Activated CD4-positive, alpha-beta T cell treated with anti-CD3 and anti-CD28 coated beads, Interleukin-2, amount 50 U/mL, for 4 hours (primary cell): ENCODE measurements at regions not wholly inside any gene's neighbourhood (a gene's known extent, or its start where the extent isn't known, plus 50 kb on each side); places are given as distances from the start of the nearest gene placed in this dataset.

Source experiments
- DNase-seq, 2 experiments: peaks; one replicate each; pipeline ENCODE4 v3.0.0-alpha.2; 2020

DNA sequence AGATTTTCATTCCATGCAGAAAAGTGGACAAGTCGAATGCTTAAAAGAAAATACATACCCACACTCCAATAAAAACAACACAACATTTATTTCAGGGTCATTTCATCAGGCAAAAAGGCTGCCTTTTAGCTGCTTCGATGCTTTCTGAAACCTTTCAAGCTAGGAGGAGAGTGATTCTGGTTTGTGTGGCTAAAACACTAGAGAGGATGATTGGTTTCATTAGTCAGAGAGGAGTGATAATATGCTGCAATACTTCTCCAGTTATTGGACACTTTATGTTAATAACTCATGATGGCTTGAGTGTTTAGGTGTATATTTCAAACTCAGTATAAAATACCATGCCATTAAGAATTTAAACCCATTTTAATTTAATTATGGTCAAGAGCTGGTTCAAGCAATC, 614.0 kb downstream of the SLC4A3 start:
- DNase-seq = no peak

DNA sequence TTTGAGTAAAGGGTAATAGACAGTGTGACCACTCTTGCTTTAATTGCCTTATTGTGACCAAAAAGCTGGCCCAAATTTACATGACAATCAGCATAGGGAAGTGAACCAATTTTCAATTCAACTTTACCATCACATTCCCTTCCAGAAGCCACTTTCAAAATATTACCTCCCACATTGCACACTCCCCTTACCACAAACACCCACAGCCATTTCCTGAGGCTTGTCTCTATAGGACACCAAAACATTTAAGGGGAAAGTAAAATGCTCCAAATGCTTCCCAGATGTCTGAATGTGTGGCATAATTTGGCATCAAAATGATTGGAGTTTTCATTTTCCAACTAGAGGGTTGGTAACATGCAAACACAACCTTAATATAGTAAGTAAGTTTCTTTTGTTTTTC, 616.1 kb downstream of the SLC4A3 start:
- no peak for DNase-seq

DNA sequence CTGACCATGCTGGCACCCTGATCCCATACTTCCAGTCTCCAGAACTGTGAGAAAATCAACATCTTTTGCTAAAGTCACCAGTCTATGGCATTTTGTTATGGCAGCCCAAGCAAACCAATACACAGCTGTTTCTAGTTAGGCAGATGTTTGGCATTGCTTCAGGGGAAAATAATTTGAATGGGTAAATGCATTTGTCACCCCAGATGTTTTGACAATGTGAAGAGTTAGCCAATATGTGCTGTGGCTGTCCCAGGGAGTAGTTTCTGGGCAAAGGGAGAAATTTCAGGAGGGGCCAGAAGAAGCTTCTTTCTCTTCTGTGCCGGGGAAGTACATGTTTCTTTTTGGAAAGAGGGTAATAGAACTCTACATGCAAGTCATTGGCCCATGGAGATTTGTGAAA, 619.0 kb downstream of the SLC4A3 start:
- no peak for DNase-seq

DNA sequence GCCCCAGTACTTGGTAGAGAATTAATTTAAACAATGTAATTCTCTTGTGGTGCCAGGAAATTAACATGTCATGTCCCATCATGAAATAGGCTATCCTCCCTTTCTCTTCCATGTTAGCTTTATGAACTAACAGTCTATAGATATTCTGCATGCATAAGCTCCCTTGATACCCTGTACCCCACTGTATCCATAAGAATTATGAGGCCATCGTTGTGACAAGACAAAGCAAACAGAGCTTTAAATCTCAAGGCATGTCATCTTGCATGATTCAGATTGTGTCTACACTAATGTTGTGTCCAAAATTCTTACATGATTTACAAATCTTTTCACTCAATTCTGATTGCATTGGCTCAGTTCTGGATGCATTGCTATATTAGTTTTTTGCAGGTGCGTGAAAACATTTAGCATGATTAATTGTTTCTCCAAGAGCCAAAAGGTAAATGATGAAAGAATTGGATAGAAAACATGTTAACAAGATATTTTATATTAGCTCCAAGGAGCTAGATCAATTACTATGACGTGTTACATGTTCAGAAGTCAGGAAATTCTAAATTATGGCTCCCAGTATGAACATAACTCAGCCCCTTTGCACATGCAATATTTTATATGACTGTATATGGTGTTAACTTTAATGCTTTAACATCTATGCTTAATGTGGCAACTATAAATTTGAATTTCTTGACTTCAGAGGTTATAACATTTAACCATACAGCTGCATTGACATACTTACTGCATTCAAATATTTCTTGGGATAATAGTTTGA, 620.3 kb downstream of the SLC4A3 start:
- DNase-seq = no peak

DNA sequence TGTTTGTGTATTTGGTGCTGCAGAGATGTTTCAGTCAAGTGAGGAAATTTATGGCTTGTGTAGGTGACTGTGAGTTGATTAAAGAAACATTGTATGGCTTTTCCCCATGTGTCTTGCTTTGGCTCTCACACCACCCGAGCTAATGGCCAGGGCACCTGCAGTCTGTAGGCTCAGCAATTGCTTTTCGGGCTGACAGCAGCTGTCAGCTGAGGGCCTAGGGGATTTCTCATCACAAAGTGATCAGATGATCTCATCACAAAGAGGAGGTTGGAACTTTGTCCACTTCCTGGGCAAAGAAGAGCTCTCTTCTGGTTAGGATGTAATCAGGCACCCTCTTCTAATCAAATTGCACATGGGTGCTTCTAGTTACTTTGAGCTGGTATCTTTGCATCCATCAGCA, 632.2 kb downstream of the SLC4A3 start:
- DNase-seq = no peak

DNA sequence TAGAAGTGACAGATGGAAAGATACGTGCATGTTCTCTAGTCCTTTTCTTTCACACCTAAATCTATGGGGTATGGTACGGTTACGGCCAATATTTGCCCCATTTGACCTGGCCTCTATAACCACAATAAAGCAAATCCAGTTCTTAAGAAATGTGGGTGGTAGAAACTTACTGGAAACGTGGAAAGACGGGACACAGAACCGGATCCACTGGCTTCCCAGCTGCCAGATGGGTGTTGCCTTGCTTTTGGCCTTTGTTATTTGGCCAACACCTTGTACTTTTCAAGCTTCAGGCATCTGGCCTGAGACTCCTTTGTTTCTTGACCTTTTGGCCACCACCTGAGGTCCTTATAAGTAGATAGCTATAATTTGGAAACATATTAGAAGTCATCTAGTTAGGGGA, 635.9 kb downstream of the SLC4A3 start:
- DNase-seq = no peak

DNA sequence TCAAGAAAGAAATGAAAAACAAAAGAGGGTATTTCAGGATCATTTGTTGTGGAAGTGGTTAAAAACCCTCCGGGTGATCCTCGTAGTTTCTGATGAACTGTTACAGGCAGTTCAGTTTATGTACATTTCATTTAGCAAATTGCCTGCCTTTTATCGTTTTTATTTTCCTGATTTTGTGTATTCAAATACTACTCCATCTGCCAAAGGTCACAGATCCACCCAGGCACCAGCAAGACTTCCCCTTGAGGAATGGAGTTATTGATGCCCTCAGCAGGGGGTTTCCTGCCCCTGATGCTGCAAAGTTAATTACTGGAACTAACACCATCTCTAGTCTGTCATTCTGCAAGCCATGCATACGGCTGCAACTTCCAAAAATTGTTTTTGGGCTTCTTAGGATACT, 641.9 kb downstream of the SLC4A3 start:
- DNase-seq = no peak

DNA sequence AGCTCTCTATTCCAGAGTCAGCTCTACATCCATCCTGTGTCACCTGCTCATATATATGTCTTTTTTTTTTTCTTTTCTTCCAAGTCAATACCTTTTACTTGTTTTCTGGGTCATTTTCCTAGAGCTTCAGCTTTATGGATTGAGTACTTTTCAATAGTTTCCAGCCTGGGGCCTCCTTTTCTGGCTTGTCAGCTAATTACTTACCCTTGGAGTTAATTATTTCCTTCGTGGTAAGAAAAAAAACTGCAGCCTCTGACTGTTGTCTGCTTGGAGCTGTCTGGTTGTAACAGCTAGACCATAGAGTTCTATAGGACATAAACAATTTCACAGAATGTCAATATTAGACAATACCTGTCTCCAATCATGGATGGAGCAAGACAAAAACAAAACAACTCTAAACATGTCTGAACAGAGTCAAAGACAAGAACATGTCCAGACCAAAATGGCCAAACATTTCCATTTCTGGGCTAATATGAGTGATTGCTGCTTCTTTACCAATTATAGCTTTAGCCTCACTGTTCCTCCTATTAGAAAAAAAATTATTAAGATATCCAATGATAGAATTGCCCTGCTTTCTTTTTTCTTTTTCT, 643.1 kb downstream of the SLC4A3 start:
- no peak for DNase-seq

DNA sequence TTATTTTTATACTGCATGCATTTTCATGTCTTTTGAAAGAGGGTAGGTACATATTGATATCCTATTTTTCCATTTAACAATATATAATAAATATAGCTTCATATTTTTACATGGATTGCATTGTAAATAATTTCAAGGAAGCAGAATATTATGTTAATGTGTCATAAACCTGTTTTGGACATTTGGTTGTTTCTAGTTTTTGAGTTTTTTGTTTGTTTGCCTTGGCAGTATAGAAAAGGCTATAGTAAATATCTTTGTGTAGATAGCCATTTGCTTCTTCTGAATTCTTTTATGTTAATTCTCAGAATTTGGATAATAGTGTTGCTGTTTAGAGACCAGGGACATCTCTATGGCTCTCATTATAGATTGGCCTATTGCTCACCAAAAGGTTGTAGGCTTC, 645.2 kb downstream of the SLC4A3 start:
- no peak for DNase-seq

DNA sequence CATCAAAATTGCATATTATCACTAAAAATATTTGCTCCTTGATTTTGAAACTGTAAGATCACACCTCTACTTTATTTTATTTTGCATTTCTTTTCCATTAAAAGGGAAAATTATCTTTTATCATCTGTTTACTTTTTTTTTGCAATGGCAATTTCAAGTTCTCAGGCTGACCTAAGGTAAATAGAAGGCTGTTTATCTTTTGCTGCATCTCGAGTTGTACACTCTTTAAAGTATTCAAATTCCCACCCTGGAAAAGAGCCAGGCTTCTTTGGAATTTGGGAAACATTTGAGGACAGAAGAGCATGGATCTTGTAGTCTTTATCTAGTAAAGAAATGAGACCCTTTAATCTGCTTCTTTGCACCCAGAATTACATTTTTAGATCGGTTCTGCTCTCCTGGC, 645.7 kb downstream of the SLC4A3 start:
- no peak for DNase-seq

DNA sequence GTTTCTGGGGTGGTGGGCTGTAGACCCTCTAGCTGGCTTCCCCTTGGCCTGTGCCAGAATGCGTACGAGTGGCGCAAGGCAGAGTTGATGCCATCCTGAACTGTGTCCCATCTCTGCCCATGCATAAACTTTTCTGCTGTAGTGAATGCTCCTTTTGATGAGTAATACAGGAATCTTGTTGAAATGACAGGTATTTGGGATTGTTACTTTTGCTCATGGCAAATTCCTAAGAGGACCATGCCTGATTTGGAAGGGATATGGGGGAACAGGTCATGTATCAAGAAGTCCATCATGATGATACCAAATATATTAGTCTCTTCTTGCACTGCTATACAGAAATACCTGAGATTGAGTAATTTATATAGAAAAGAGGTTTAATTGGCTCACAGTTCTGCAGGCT, 648.0 kb downstream of the SLC4A3 start:
- no peak for DNase-seq

DNA sequence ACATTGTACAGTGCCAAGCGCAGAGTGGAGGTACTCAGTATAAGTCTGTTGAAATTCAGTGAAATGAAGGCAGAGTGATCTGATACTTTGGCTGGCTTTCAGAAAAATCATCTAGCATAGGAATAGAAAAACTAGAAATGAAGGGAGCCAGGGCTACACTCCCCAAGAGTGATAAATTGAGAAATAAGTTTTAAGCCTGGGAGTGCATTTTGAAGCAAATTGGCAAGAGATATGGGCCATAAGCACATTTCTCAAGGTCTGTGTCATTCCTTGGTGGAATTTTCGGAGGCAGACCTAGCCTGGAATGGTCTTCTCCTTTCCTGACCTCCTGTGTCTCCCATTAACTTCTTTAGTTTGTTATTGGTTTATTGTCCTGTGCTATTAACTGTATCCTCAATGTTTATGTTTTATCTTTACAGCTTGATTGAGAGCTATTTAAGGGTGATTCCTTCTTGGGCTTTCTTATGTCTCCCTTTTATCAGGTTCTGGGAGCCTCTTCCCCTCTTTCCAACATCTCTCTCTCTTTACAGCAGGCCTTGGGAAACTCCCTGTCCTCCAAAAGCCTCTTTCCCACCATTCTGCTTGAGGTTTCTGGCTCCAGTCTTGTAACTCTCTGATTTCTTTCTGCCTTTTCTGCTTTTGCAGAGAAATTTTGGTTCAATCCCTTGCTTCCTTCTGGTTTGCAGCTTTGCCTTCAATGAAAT, 649.5 kb downstream of the SLC4A3 start:
- no peak for DNase-seq

DNA sequence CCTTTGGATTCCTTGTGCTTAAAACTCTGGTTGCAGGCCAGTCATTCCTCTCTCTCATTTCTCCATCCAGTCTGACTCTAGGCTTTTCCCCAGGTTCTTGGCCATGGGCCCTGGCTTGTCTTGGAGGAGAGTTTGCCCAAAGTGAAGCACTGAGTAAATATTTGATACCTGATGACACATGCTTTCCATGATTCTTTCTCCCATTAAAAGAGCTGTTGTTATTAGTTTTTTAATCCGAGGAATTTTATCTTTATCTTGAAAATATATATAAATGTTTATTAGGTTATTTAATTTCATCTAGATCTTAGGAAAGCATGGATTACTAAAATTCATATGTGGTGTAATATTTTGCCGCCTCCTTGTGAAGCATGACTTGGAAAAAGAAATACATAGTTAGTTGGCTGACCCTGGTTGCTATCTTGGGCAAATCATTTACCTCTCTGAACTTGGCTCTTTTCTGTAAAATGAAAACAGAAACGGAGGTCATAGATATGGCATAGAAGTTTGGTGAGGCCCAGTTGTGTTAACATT, 650.1 kb downstream of the SLC4A3 start:
- no peak for DNase-seq

DNA sequence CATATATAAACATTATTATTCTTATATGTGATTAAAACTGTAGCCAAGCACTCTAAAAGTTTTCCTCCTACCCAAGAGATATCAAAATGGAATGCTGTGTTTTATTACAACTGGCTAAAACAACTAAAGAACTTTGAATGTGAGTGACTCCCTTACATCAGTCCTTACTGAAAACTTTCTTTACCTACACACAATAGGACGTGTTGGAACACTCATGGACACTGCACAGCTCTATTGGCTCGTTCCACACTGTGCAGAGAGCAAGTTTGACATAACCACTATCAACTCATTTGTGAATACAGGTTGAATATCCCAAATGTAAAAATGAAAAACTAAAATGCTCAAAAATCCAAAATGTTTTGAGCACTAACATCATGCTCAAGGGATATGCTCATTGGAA, 650.6 kb downstream of the SLC4A3 start:
- DNase-seq = no peak

DNA sequence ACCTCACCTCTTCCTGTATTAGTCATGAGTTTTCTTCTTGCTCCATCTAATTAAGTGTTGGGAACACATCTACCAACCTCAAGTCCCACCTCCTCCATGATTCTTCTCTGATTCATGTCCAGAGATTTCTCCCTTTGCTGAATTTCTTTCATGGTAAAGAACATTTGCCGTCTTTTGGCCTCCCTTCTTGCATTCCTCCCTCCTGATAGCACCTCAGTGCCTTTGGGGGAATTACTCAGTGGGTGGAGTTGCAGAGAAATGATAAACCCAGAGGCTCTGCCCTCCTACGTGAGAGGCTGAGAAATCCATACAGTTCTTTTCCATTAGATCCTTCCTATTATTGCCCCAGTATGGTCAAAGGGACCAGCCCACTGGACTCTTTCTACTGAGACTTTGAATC, 651.9 kb downstream of the SLC4A3 start:
- DNase-seq = no peak

DNA sequence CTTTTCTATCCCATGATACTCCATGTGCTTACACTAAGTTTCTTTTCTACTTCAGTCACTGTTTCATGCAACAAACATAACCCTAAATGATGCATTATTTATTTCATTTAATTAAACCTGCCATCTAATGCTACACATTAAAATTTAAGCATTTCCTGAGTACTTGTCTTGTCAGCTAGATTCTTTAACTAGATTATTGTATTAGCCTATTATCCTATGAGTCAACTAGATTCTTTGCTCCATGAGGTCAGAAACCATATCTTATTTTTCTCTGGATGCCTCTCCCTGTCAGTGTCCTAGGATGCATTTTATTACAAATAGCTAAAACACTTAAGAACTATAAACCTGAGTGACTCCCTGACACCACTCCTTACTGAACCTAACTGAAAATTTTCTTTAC, 652.4 kb downstream of the SLC4A3 start:
- DNase-seq = no peak

DNA sequence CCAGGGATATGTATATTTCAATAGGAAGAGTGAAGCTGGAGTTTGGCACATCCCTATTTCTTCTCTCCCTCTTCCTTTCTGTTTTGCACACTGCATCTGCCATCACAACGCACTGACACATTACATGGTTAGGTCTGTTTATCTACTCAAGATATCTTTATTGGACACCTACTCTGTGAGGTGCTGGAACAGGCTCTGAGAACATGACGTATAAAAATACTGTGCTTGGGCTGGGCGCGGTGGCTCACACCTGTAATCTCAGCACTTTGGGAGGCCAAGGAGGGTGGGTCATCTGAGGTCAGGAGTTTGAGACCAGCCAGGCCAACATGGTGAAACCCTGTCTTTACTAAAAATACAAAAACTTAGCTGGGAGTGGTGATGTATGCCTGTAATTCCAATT, 653.3 kb downstream of the SLC4A3 start:
- DNase-seq = no peak

DNA sequence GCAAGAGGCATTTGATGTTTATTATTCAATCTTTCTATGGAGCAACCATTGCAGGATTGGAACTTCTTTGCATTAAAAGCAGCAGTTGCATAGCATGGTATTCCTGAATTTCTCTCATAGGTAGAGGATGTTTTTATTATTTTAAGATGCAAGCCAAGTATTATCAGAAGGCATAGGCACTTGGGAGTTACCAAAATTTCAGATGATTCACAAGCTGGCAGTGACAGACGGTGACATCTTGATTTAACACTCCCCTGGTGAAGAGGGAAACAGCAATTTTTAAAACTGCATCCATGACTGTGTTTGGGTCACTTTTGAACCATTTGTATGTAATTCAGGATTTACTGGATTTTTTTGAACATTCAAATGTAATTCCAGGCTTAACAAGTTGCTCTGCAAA, 654.3 kb downstream of the SLC4A3 start:
- no peak for DNase-seq

DNA sequence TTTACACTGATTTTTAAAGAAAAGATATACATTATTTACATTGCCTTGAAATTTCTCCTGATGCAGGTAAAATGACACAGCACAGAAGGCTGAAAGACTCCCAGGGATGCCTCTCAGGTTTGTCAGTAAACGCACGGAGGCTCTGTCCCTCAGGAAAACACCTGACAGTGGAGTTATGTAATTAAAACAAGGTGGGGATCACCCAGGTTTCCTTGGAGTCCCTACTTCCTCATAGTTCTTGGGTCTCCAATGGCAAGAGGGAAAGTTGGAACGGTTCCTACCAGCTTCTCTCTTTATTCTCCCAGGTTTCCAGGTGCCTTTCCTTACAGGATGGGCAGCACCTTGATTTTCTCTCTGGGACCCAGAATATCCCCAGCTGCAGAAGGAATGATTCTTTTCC, 654.8 kb downstream of the SLC4A3 start:
- no peak for DNase-seq

DNA sequence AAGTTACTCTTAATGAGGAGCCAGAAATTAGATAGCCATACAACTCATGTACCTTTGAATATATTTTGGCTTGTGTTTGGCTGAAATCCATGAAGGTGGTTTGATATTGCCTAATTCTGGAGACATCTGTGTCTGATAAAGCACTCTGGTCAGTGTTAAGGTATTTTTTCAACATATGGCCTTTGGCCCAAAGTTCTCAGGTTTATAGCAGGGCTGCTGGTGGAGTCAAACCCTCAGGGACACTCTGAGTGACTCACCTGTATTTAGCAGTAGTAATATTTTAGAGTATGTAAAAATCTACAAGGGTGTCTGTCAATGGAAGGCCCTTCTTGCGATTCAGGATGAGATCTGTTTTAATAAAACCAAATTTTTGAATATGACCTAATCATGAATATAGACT, 666.5 kb downstream of the SLC4A3 start:
- DNase-seq = no peak

DNA sequence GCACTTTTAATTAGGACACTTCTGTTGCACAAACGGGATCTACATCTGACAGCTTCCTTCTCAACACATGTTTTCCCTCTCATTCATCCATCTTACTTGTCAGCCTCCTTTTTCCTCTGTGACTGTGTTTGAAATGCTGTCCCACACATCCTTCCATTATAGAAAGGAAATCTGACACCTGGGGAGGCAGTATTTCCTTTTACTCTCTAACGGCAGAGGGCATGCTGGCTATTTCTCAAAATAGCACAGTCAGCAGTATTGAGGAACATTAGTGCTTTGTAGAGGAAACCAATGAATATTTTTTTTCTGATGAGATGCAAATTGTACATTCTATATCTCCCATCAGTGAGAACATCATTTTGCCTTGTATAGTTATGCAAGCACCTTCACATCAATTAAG, 668.7 kb downstream of the SLC4A3 start:
- DNase-seq = no peak

DNA sequence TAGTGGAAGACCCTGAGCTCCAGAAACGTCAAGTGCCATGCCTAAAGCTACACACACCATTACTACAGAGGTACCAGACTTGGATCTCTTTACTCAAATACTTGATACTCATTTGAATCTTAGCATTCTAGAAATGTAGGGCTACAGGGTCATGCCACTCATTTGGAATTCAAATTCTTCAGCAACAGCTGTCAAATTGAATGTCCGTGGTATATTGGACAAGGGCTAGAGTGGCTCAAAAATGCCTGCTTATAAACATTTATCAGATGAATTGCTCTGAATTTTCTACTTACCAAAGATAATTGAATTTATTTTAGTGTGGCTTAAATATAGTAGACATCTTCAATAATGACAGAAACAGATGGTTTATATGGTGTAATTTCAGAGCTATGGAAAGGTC, 669.7 kb downstream of the SLC4A3 start:
- DNase-seq = no peak

DNA sequence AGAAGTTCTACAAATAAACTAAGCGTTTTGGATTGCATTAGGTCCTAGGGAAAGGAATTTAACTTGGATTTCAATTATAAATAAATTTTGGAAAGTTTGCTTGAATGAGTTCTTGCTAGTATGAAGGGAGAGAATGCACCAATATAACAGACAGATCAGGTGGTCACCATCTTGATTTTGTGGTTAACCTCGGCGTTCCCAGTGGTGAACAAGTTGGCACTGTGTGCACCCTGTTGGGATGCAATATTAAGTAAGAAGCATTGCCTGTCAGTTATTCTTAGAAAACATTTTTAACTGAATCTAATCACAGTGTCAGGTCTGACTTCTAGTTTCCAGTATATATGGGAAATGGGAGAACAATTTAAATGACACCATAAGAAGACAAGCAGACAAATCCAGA, 673.4 kb downstream of the SLC4A3 start:
- DNase-seq = no peak

DNA sequence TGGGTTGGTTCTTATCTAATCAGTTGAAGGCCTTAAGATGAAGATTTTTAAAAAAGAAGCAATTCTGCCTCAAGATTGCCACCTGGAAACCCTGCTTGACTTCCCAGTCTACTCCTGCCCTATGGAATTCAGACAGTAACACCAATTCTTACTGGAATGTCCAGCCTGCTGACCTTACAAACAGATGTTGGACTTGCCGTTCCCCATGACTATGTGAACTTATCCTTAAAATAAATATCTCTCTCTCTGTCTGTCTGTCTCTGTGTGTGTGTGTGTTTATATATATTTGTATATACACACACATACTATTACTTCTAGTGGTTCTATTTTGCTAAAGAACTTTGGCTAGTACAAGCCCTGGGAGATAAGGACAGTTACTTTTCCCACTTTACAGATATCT, 675.3 kb downstream of the SLC4A3 start:
- no peak for DNase-seq
